Epithelial cell of esophagus (primary cell): ENCODE measurements at regions not wholly inside any gene's neighbourhood (a gene's known extent, or its start where the extent isn't known, plus 50 kb on each side); places are given as distances from the start of the nearest gene placed in this dataset.

Source experiments
- DNase-seq: peaks from one replicate; pipeline ENCODE4 v3.0.0; 2010; ENCODE audit warnings: low read depth
- H3K4me3 ChIP-seq: 2 replicates; pipeline ENCODE4 v1.5.1; 2011; ENCODE audit warnings: mild to moderate bottlenecking, low read length, control low read depth
- TF ChIP-seq, protein P1 (sequence below): IDR thresholded peaks from 2 replicates; pipeline ENCODE4 v1.5.1; 2011; ENCODE audit warnings: low read depth, mild to moderate bottlenecking, low read length, control low read depth, inconsistent platforms; ENCODE audit not compliant: insufficient read depth; ENCODE audit errors: missing control alignments

DNA sequence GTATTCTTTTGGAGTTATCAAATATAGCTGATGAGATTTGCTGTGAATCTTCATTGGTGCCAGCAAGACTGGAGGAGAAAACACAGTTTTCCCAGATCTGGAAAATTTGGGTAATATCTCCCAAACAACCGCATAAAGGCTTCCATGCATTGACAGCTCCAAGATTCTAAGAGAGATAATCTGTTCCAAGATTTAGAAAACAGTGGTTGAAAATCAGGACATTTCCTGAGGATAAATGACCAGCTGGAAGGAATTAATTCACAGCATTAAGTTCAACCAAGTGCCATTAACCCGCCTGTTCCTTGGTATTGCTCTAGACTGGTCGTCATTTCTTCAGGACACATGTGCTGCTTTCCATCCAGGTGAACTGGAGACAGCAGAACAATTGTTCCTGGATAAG lies 147.9 kb upstream of the PRICKLE1 start:
- H3K4me3 ChIP-seq: no peak overlapping the region
- no peak for DNase-seq
- TF ChIP-seq, protein P1, sequence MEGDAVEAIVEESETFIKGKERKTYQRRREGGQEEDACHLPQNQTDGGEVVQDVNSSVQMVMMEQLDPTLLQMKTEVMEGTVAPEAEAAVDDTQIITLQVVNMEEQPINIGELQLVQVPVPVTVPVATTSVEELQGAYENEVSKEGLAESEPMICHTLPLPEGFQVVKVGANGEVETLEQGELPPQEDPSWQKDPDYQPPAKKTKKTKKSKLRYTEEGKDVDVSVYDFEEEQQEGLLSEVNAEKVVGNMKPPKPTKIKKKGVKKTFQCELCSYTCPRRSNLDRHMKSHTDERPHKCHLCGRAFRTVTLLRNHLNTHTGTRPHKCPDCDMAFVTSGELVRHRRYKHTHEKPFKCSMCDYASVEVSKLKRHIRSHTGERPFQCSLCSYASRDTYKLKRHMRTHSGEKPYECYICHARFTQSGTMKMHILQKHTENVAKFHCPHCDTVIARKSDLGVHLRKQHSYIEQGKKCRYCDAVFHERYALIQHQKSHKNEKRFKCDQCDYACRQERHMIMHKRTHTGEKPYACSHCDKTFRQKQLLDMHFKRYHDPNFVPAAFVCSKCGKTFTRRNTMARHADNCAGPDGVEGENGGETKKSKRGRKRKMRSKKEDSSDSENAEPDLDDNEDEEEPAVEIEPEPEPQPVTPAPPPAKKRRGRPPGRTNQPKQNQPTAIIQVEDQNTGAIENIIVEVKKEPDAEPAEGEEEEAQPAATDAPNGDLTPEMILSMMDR: no peak

DNA sequence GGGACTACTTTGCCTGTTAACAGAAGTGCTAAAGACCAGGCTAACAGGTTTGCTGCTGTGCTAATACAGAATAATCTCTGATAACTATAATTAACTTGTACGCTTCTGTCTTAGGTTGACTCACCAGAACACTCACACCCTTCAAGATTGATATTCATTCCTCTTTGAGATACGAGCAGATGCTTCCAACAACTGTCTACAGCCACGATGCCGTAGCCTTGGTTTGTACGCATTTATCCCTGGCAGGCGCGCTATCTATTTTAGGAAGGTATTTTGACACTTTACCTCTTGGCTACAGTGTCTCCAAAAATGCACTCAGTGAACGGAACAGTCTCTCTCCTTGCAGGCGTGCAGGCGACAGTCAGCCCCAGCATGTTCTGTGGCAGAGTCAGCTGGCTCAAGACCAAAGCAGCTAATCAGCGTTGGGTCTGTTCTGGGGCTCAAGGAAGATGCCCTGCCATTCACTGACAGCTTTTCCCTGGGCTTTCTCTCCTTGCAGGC lies 146.4 kb upstream of the PRICKLE1 start:
- TF ChIP-seq, protein P1: no peak
- DNase-seq: peak; percentile 78

DNA sequence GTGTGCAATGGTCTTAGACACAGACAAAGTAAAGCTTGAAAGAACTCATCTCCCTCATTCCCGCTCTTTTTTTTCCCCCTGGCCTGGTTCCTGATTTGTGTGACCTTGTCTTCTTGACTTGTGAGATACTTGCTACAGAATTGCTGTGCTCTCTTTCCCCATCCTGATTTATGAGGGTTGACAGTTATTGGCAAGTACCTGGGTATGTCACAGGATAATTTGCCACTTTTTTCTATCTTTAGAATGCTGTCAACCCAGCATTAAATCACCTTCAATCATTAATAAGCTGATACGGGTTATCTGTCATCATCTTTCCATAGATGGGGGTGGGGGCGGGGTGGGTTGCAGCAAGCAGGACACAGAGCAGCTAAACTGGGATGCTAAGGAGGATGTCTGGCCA lies 144.4 kb upstream of the PRICKLE1 start:
- DNase-seq: no peak
- TF ChIP-seq, protein P1: no peak
- no peak overlapping the region for H3K4me3 ChIP-seq

More for the DNA sequence above, 146.4 kb upstream of the PRICKLE1 start:
- H3K4me3 ChIP-seq: no peak overlapping the region

DNA sequence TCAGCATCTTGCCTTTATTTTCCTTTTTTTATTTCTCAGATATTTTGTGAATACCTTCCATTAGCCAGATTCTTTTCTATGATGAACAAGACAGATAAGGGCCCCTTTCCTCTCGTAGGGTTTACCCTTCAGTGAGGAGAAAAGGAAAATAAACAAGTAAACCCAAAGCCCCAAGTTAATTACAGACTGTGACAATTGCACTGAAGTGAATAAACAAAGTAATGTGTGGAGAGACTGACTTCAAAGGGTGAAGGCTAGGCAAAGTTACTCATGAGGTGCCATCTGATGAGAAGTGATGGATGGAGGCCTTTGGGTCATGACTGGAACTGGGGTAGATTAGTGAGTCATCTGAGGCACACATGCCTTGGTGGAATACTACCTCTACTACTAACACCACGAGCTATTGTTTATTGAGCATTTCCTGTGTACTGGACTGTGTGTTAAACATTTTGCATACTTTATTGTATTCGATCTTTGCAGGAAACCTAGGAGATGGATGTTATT lies 143.4 kb upstream of the PRICKLE1 start:
- TF ChIP-seq, protein P1: no peak
- DNase-seq: no peak
- no peak overlapping the region for H3K4me3 ChIP-seq

DNA sequence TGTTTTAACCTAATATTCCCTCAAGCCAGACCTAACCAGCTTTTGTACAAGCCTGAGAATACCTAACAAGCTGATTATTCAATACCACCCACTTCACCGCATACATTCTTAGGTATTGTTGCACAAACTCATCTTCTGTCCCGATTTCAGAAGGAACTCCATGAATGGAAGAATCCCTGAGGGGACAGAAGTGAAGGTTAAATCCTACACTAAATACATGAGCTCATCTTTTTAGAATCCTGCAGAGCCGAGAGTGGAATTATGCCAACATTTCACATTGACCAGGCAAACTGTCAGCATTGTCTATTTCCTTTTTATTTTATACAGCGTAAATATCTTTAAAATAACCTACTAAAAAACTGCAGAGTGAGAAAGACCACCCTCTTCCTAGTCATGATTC lies 140.7 kb upstream of the PRICKLE1 start:
- TF ChIP-seq, protein P1: no peak

DNA sequence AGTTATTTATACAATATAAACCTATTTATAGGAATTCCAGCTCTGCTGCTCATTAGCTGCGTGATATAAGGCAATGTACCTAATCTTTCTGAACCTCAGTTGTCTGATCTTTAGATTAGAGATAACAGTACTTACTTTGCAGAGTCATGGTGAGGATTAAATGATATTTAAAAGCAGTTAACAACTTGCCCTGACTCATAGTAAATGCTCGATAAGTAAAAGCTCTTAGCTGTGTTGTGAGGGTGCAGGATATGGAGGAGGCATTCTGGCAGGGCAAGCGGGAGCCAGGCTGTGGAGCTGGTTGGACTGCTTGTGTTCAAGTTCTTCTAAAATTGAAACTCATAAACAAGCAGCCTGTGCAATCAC lies 140.0 kb upstream of the PRICKLE1 start:
- peak; percentile 76 for DNase-seq
- H3K4me3 ChIP-seq: no peak overlapping the region
- TF ChIP-seq, protein P1: no peak

More for the DNA sequence above, 140.7 kb upstream of the PRICKLE1 start:
- no peak overlapping the region for H3K4me3 ChIP-seq
- DNase-seq: peak; percentile 73
